ENCODE measurements at regions not wholly inside any gene's neighbourhood (a gene's known extent, or its start where the extent isn't known, plus 50 kb on each side); places are given as distances from the start of the nearest gene placed in this dataset.

- no peak overlapping the region for H3K27ac ChIP-seq (ENCODE audit: low read depth, low read length)
- H3K36me3 ChIP-seq (ENCODE audit: control insufficient read depth in 1 of 2, insufficient read depth in 2 of 2, low read length in 2 of 2) = no peaks in the 10 kb centered on the region
- H3K4me1 ChIP-seq (ENCODE audit: control insufficient read depth in 1 of 2, insufficient read depth in 2 of 2, low read length in 2 of 2) = no peaks in the 10 kb centered on the region
- no peaks in the 10 kb centered on the region for H3K27me3 ChIP-seq (ENCODE audit: control insufficient read depth in 1 of 2, insufficient read depth in 2 of 2, low read length in 2 of 2)
- H3K9ac ChIP-seq (ENCODE audit: low read depth in 1 of 2, low read length in 2 of 2) = no peak overlapping the region
- H3K4me3 ChIP-seq (ENCODE audit: low read depth in 1 of 2, low read length in 2 of 2) = no peak overlapping the region
- no peaks in the 10 kb centered on the region for H3K9me3 ChIP-seq (ENCODE audit: control insufficient read depth in 1 of 2, low read length in 2 of 2)
Observed at GRCh38 chr5:118556792-118557191, 431.6 kb downstream of the DTWD2 start.

- H3K4me3 ChIP-seq (ENCODE audit: low read depth in 1 of 2, low read length in 2 of 2) = no peak overlapping the region
- H3K27ac ChIP-seq (ENCODE audit: low read depth, low read length) = no peak overlapping the region
- no peaks in the 10 kb centered on the region for H3K27me3 ChIP-seq (ENCODE audit: control insufficient read depth in 1 of 2, insufficient read depth in 2 of 2, low read length in 2 of 2)
- no peaks in the 10 kb centered on the region for H3K4me1 ChIP-seq (ENCODE audit: control insufficient read depth in 1 of 2, insufficient read depth in 2 of 2, low read length in 2 of 2)
- no peaks in the 10 kb centered on the region for H3K36me3 ChIP-seq (ENCODE audit: control insufficient read depth in 1 of 2, insufficient read depth in 2 of 2, low read length in 2 of 2)
- H3K9me3 ChIP-seq (ENCODE audit: control insufficient read depth in 1 of 2, low read length in 2 of 2) = no peaks in the 10 kb centered on the region
- no peak overlapping the region for H3K9ac ChIP-seq (ENCODE audit: low read depth in 1 of 2, low read length in 2 of 2)
Observed at GRCh38 chr5:118555727-118556126, 432.6 kb downstream of the DTWD2 start.

- H3K36me3 ChIP-seq (ENCODE audit: control insufficient read depth in 1 of 2, insufficient read depth in 2 of 2, low read length in 2 of 2) = no peaks in the 10 kb centered on the region
- H3K27ac ChIP-seq (ENCODE audit: low read depth, low read length) = no peak overlapping the region
- no peaks in the 10 kb centered on the region for H3K27me3 ChIP-seq (ENCODE audit: control insufficient read depth in 1 of 2, insufficient read depth in 2 of 2, low read length in 2 of 2)
- no peaks in the 10 kb centered on the region for H3K4me1 ChIP-seq (ENCODE audit: control insufficient read depth in 1 of 2, insufficient read depth in 2 of 2, low read length in 2 of 2)
- no peak overlapping the region for H3K4me3 ChIP-seq (ENCODE audit: low read depth in 1 of 2, low read length in 2 of 2)
- no peak overlapping the region for H3K9ac ChIP-seq (ENCODE audit: low read depth in 1 of 2, low read length in 2 of 2)
- no peaks in the 10 kb centered on the region for H3K9me3 ChIP-seq (ENCODE audit: control insufficient read depth in 1 of 2, low read length in 2 of 2)
Observed at GRCh38 chr5:118554981-118555380, 433.4 kb downstream of the DTWD2 start.

GRCh38 chr5:118554241-118554640, 434.1 kb downstream of the DTWD2 start:
- H3K9me3 ChIP-seq (ENCODE audit: control insufficient read depth in 1 of 2, low read length in 2 of 2) = no peaks in the 10 kb centered on the region
- no peak overlapping the region for H3K27ac ChIP-seq (ENCODE audit: low read depth, low read length)
- no peak overlapping the region for H3K4me3 ChIP-seq (ENCODE audit: low read depth in 1 of 2, low read length in 2 of 2)
- H3K4me1 ChIP-seq (ENCODE audit: control insufficient read depth in 1 of 2, insufficient read depth in 2 of 2, low read length in 2 of 2) = no peaks in the 10 kb centered on the region
- no peaks in the 10 kb centered on the region for H3K36me3 ChIP-seq (ENCODE audit: control insufficient read depth in 1 of 2, insufficient read depth in 2 of 2, low read length in 2 of 2)
- H3K9ac ChIP-seq (ENCODE audit: low read depth in 1 of 2, low read length in 2 of 2) = no peak overlapping the region
- no peaks in the 10 kb centered on the region for H3K27me3 ChIP-seq (ENCODE audit: control insufficient read depth in 1 of 2, insufficient read depth in 2 of 2, low read length in 2 of 2)

GRCh38 chr5:118553662-118554061, 434.7 kb downstream of the DTWD2 start:
- Histone ChIP-seq H3K4me1 (ENCODE audit: control insufficient read depth in 1 of 2, insufficient read depth in 2 of 2, low read length in 2 of 2) (no peaks in the 10 kb centered on the region), H3K9me3 (ENCODE audit: control insufficient read depth in 1 of 2, low read length in 2 of 2) (no peaks in the 10 kb centered on the region), H3K27me3 (ENCODE audit: control insufficient read depth in 1 of 2, insufficient read depth in 2 of 2, low read length in 2 of 2) (no peaks in the 10 kb centered on the region), H3K4me3 (ENCODE audit: low read depth in 1 of 2, low read length in 2 of 2) (no peak overlapping the region), H3K27ac (ENCODE audit: low read depth, low read length) (no peak overlapping the region), H3K9ac (ENCODE audit: low read depth in 1 of 2, low read length in 2 of 2) (no peak overlapping the region), H3K36me3 (ENCODE audit: control insufficient read depth in 1 of 2, insufficient read depth in 2 of 2, low read length in 2 of 2) (no peaks in the 10 kb centered on the region)

GRCh38 chr5:118552731-118553360, 435.5 kb downstream of the DTWD2 start:
- Histone ChIP-seq H3K27me3 (ENCODE audit: control insufficient read depth in 1 of 2, insufficient read depth in 2 of 2, low read length in 2 of 2) (no peaks in the 10 kb centered on the region), H3K4me3 (ENCODE audit: low read depth in 1 of 2, low read length in 2 of 2) (no peak overlapping the region), H3K4me1 (ENCODE audit: control insufficient read depth in 1 of 2, insufficient read depth in 2 of 2, low read length in 2 of 2) (no peaks in the 10 kb centered on the region), H3K27ac (ENCODE audit: low read depth, low read length) (no peak overlapping the region), H3K36me3 (ENCODE audit: control insufficient read depth in 1 of 2, insufficient read depth in 2 of 2, low read length in 2 of 2) (no peaks in the 10 kb centered on the region), H3K9me3 (ENCODE audit: control insufficient read depth in 1 of 2, low read length in 2 of 2) (no peaks in the 10 kb centered on the region), H3K9ac (ENCODE audit: low read depth in 1 of 2, low read length in 2 of 2) (no peak overlapping the region)

- no peaks in the 10 kb centered on the region for H3K27me3 ChIP-seq (ENCODE audit: control insufficient read depth in 1 of 2, insufficient read depth in 2 of 2, low read length in 2 of 2)
- no peaks in the 10 kb centered on the region for H3K36me3 ChIP-seq (ENCODE audit: control insufficient read depth in 1 of 2, insufficient read depth in 2 of 2, low read length in 2 of 2)
- H3K4me1 ChIP-seq (ENCODE audit: control insufficient read depth in 1 of 2, insufficient read depth in 2 of 2, low read length in 2 of 2) = no peaks in the 10 kb centered on the region
- H3K9me3 ChIP-seq (ENCODE audit: control insufficient read depth in 1 of 2, low read length in 2 of 2) = no peaks in the 10 kb centered on the region
- H3K4me3 ChIP-seq (ENCODE audit: low read depth in 1 of 2, low read length in 2 of 2) = no peak overlapping the region
- H3K9ac ChIP-seq (ENCODE audit: low read depth in 1 of 2, low read length in 2 of 2) = no peak overlapping the region
- no peak overlapping the region for H3K27ac ChIP-seq (ENCODE audit: low read depth, low read length)
Observed at GRCh38 chr5:118552146-118552545, 436.2 kb downstream of the DTWD2 start.

- Histone ChIP-seq H3K27ac (ENCODE audit: low read depth, low read length) (no peak overlapping the region), H3K9ac (ENCODE audit: low read depth in 1 of 2, low read length in 2 of 2) (no peak overlapping the region), H3K4me3 (ENCODE audit: low read depth in 1 of 2, low read length in 2 of 2) (no peak overlapping the region), H3K36me3 (ENCODE audit: control insufficient read depth in 1 of 2, insufficient read depth in 2 of 2, low read length in 2 of 2) (no peaks in the 10 kb centered on the region), H3K27me3 (ENCODE audit: control insufficient read depth in 1 of 2, insufficient read depth in 2 of 2, low read length in 2 of 2) (no peaks in the 10 kb centered on the region), H3K4me1 (ENCODE audit: control insufficient read depth in 1 of 2, insufficient read depth in 2 of 2, low read length in 2 of 2) (no peaks in the 10 kb centered on the region), H3K9me3 (ENCODE audit: control insufficient read depth in 1 of 2, low read length in 2 of 2) (no peaks in the 10 kb centered on the region)
Observed at GRCh38 chr5:118551716-118552115, 436.6 kb downstream of the DTWD2 start.

GRCh38 chr5:118551031-118551430, 437.3 kb downstream of the DTWD2 start:
- H3K27me3 ChIP-seq (ENCODE audit: control insufficient read depth in 1 of 2, insufficient read depth in 2 of 2, low read length in 2 of 2) = no peaks in the 10 kb centered on the region
- H3K27ac ChIP-seq (ENCODE audit: low read depth, low read length) = no peak overlapping the region
- no peak overlapping the region for H3K9ac ChIP-seq (ENCODE audit: low read depth in 1 of 2, low read length in 2 of 2)
- H3K4me1 ChIP-seq (ENCODE audit: control insufficient read depth in 1 of 2, insufficient read depth in 2 of 2, low read length in 2 of 2) = no peaks in the 10 kb centered on the region
- no peaks in the 10 kb centered on the region for H3K36me3 ChIP-seq (ENCODE audit: control insufficient read depth in 1 of 2, insufficient read depth in 2 of 2, low read length in 2 of 2)
- H3K9me3 ChIP-seq (ENCODE audit: control insufficient read depth in 1 of 2, low read length in 2 of 2) = no peaks in the 10 kb centered on the region
- no peak overlapping the region for H3K4me3 ChIP-seq (ENCODE audit: low read depth in 1 of 2, low read length in 2 of 2)

GRCh38 chr5:118548761-118549720, 439.3 kb downstream of the DTWD2 start:
- no peak overlapping the region for H3K4me3 ChIP-seq (ENCODE audit: low read depth in 1 of 2, low read length in 2 of 2)
- H3K4me1 ChIP-seq (ENCODE audit: control insufficient read depth in 1 of 2, insufficient read depth in 2 of 2, low read length in 2 of 2) = no peaks in the 10 kb centered on the region
- no peak overlapping the region for H3K9ac ChIP-seq (ENCODE audit: low read depth in 1 of 2, low read length in 2 of 2)
- no peaks in the 10 kb centered on the region for H3K36me3 ChIP-seq (ENCODE audit: control insufficient read depth in 1 of 2, insufficient read depth in 2 of 2, low read length in 2 of 2)
- H3K27me3 ChIP-seq (ENCODE audit: control insufficient read depth in 1 of 2, insufficient read depth in 2 of 2, low read length in 2 of 2) = no peaks in the 10 kb centered on the region
- H3K27ac ChIP-seq (ENCODE audit: low read depth, low read length) = no peak overlapping the region
- no peaks in the 10 kb centered on the region for H3K9me3 ChIP-seq (ENCODE audit: control insufficient read depth in 1 of 2, low read length in 2 of 2)
